ENCODE measurements at regions not wholly inside any gene's neighbourhood (a gene's known extent, or its start where the extent isn't known, plus 50 kb on each side); places are given as distances from the start of the nearest gene placed in this dataset.

GRCh38 chr6:133693565-133693964 lies 195.3 kb upstream of the TCF21 start:
- TF ChIP-seq, protein P1, sequence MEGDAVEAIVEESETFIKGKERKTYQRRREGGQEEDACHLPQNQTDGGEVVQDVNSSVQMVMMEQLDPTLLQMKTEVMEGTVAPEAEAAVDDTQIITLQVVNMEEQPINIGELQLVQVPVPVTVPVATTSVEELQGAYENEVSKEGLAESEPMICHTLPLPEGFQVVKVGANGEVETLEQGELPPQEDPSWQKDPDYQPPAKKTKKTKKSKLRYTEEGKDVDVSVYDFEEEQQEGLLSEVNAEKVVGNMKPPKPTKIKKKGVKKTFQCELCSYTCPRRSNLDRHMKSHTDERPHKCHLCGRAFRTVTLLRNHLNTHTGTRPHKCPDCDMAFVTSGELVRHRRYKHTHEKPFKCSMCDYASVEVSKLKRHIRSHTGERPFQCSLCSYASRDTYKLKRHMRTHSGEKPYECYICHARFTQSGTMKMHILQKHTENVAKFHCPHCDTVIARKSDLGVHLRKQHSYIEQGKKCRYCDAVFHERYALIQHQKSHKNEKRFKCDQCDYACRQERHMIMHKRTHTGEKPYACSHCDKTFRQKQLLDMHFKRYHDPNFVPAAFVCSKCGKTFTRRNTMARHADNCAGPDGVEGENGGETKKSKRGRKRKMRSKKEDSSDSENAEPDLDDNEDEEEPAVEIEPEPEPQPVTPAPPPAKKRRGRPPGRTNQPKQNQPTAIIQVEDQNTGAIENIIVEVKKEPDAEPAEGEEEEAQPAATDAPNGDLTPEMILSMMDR (IDR thresholded peaks at IDR 0.05), result no peak
- no peak for TF ChIP-seq EP300 (IDR thresholded peaks at IDR 0.05)
- no peak for TF ChIP-seq POLR2AphosphoS5 (IDR thresholded peaks at IDR 0.05)

All from gastroesophageal sphincter (tissue), 3 donors.